ENCODE measurements at regions not wholly inside any gene's neighbourhood (a gene's known extent, or its start where the extent isn't known, plus 50 kb on each side); places are given as distances from the start of the nearest gene placed in this dataset.
A peak's percentile ranks its signal among the peaks of the same experiment; 100 is the strongest.

GRCh38 chr10:34022195-34022594, 687.7 kb upstream of the NRP1 start:
- DNase-seq: no peak
- no peak for ATAC-seq
- intact Hi-C loops (cut with DNase I, micrococcal nuclease): no loop called here

GRCh38 chr10:34018784-34019183, 684.3 kb upstream of the NRP1 start:
- H3K4me3 ChIP-seq: no peak overlapping the region
- no peaks in the 10 kb centered on the region for H3K9me3 ChIP-seq
- H3K36me3 ChIP-seq (ENCODE audit: low read depth): no peaks in the 10 kb centered on the region
- no peaks in the 10 kb centered on the region for H3K4me1 ChIP-seq (ENCODE audit: low read depth)
- DNase-seq (no peak), ATAC-seq (no peak)
- intact Hi-C loops (cut with DNase I, micrococcal nuclease): no loop called here
- no peak for TF ChIP-seq CTCF (IDR thresholded peaks at IDR 0.05)

More at GRCh38 chr10:34022195-34022594, 687.7 kb upstream of the NRP1 start:
- Histone ChIP-seq H3K4me3 (no peak overlapping the region), H3K4me1 (ENCODE audit: low read depth) (no peaks in the 10 kb centered on the region), H3K9me3 (no peaks in the 10 kb centered on the region), H3K36me3 (ENCODE audit: low read depth) (no peaks in the 10 kb centered on the region)
- no peak for TF ChIP-seq CTCF (IDR thresholded peaks at IDR 0.05)

GRCh38 chr10:34018129-34018528, 683.7 kb upstream of the NRP1 start:
- no peak for TF ChIP-seq CTCF (IDR thresholded peaks at IDR 0.05)
- Histone ChIP-seq H3K9me3 (no peaks in the 10 kb centered on the region), H3K36me3 (ENCODE audit: low read depth) (no peaks in the 10 kb centered on the region), H3K4me1 (ENCODE audit: low read depth) (no peaks in the 10 kb centered on the region), H3K4me3 (no peak overlapping the region)
- DNase-seq (no peak), ATAC-seq (peak; percentile 40)
- intact Hi-C loops (cut with DNase I, micrococcal nuclease): no loop called here

- Histone ChIP-seq H3K36me3 (ENCODE audit: low read depth) (no peaks in the 10 kb centered on the region), H3K4me1 (ENCODE audit: low read depth) (no peaks in the 10 kb centered on the region), H3K4me3 (no peak overlapping the region), H3K9me3 (no peaks in the 10 kb centered on the region)
- no peak for TF ChIP-seq CTCF (IDR thresholded peaks at IDR 0.05)
- intact Hi-C loops (cut with DNase I, micrococcal nuclease): no loop called here
- DNase-seq (no peak), ATAC-seq (no peak)
Measured at GRCh38 chr10:34017281-34017680, 682.8 kb upstream of the NRP1 start.

- H3K4me1 ChIP-seq (ENCODE audit: low read depth): no peaks in the 10 kb centered on the region
- H3K9me3 ChIP-seq: no peaks in the 10 kb centered on the region
- TF ChIP-seq CTCF (IDR thresholded peaks at IDR 0.05): no peak
Measured at GRCh38 chr10:34016576-34016975, 682.1 kb upstream of the NRP1 start.

GRCh38 chr10:34015700-34016099, 681.2 kb upstream of the NRP1 start:
- H3K4me3 ChIP-seq: no peak overlapping the region
- no peak for TF ChIP-seq CTCF (IDR thresholded peaks at IDR 0.05)
- H3K9me3 ChIP-seq: no peaks in the 10 kb centered on the region
- H3K4me1 ChIP-seq (ENCODE audit: low read depth): no peaks in the 10 kb centered on the region
- no peak for ATAC-seq
- DNase-seq: no peak
- intact Hi-C loops (cut with DNase I, micrococcal nuclease): no loop called here
- H3K36me3 ChIP-seq (ENCODE audit: low read depth): no peaks in the 10 kb centered on the region

More at GRCh38 chr10:34016576-34016975, 682.1 kb upstream of the NRP1 start:
- Histone ChIP-seq H3K4me3 (no peak overlapping the region), H3K36me3 (ENCODE audit: low read depth) (no peaks in the 10 kb centered on the region)
- intact Hi-C loops (cut with DNase I, micrococcal nuclease): no loop called here
- ATAC-seq (no peak), DNase-seq (no peak)

Measured in mucosa of descending colon (tissue), 3 donors.